ENCODE measurements at regions not wholly inside any gene's neighbourhood (a gene's known extent, or its start where the extent isn't known, plus 50 kb on each side); places are given as distances from the start of the nearest gene placed in this dataset.

DNA sequence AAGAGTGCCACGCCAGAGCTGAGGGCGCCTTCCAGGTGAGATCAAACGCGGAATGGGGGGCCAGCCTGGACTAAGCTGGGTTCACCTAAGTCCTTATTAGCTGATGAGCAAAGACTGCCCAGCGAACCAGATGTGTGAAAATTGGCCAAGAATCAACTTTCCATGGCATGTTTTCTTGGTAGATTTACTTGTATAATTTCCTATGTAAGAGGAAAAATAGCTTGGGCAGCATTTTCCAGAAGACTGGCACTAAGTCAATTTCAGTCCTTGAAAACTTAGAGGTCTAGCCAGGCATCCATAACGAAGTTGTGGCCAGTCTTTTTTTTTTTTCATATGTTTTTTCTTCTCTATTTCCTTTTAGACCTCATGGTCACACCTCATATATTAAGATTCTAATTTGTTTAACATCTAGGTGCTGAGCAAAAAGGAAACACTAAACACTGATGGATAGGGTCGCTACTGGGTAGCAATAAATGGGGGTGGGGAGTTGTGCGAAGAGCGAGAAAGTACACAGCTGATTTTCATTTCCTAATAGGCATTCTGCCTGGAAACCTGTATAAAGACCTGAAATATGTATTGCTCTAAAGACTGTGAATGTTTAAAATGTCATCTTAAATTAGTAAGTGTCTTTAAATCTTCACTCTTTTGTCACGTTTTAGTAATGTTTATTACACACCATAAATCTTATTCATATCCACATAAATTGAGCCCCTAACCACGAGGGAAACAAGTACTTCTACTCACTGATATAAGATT is 188.8 kb downstream of the CD83 start:
- TF ChIP-seq ZNF772 (CRISPR knock-in tag; IDR thresholded peaks at IDR 0.05), result no peak
- no peak for TF ChIP-seq CENPX (CRISPR knock-in tag; IDR thresholded peaks at IDR 0.05)

Measured in HepG2 (cell line).